NCI-H2227 (cell line): ENCODE measurements at regions not wholly inside any gene's neighbourhood (a gene's known extent, or its start where the extent isn't known, plus 50 kb on each side); places are given as distances from the start of the nearest gene placed in this dataset.
"Not testable (repeated sequence)": the region's sequence is repeated elsewhere in the genome, so short reads cannot be mapped to it uniquely, and the experiment has no call there.

Experiments
- DNase-seq: peaks from one replicate; lab custom pipeline; 2025; ENCODE audit not compliant: unreplicated experiment; lab: John Stamatoyannopoulos, UW

DNA sequence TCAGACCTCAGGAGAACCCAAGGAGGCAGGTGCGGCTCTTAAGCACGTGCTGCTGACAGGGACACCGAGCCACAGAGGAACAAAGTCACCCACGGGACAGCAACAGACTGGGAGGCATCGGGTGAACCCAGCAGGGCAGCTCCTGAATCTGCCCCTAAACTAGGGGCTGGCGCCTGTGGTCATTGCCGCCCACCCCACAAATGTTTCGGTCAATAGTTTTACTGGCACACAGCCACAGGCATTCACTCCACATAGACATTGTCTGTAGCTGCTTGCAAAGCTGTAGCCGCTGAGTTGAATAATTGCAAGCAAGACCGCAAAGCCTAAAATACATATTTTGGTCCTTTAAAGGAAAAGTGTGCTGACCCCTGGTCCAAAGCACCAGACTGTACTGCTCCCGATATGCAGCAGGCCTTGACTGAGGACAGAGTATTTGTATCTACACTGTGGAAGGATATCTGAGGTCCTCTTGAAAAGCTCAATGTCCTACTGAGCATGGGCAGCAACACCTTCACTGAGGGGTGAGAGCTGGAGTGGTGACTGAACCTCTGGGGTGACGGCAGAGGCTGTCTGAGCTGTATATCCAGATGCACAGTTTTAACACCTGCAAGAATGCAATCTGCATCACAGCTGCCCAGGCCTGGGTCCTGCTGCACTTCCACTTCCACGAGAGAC is 310.3 kb downstream of the THBS2 start:
- no peak for DNase-seq

DNA sequence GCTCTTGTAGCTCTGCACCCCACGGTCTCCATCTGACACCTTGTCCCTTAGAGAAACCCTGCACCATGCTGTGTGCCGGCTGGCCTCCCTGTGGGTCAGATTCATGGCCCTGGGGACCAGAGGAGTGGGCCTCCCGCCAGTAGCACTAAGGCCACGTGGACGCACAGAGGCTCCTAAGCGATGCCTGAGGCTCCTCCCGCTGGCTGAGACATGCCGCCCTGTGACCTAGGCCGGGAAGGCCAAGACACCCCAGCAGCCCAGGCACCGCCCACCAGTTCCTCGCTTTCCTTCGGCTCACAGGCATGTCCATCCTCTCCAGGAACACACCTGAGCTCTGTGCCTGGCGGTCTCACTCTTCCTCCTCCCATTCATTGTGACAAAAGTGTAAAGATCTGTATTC is 311.0 kb downstream of the THBS2 start:
- no peak for DNase-seq

DNA sequence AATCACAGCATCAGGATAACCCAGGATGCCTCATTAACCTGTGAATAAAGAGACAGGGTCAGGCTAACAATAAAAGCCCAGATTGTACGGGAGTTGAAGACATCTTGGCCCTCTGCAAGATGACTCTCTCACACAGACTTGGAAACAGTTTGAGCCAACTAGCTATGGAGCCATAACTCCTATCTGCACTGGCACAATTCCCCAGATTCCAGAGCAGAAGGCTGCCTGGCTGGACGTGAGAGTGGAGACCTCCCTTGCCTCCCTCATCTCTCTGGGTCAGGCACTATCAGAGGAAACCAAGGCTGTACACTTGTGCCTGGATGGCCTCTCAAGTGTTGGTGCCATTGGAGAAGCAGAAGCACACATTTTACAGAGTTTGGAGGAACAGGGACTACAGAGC is 312.6 kb downstream of the THBS2 start:
- DNase-seq, result no peak

DNA sequence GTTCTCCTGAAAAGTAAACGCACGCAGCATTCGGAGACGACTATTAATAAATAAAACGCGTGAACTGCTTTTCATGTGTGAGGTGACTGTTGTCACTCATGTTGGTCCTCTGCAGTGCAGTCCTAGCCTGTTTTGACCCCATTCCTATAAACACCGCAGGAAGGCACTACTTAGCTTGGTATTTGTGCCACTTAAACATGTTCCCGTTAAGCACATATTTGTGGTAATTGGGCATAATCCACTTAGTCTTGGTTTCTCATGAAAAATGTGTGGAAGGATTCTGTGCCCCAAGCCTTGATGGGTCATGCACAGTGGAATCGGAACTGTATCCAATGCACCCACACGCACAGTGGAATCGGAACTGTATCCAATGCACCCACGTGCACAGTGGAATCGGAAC is 313.9 kb downstream of the THBS2 start:
- DNase-seq, result no peak

DNA sequence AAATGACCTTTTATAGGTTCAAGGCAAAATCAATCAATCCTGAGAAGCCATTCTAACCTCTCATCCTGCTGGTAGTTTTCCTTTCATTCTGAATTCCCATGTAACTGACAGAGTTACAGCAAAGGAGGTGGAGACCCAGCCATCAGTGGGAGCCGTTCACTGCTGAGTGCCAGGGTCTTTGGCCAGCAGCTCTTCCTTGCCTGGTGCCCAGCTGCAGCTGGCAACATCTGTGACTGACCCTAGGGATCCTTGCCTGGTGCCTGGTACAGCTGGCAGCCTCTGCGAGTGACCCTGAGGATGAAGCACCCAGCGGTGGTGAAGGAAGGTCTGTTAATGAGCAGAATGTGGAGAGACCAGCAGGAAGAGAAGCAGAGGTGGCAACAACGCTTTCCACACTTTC is 314.6 kb downstream of the THBS2 start:
- DNase-seq, result no peak

DNA sequence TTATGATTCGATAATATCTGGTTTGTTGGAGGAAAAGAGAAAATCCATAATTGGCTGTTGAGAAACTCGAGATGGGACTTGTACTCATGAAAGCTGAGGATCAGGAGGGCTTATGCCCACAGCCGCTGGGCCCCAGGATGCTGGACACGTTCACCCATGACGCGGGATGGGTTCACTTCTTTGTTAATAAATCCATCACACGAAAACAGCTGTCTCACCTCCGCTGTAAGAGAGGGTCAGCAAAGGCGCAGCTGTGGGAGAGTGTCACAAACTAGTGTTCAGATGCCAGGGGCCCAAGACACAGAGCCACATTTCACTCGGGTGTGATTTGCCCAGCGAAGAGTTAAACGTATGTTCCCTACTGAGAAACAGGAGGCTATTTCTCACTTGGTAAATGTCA is 315.1 kb downstream of the THBS2 start:
- no peak for DNase-seq

DNA sequence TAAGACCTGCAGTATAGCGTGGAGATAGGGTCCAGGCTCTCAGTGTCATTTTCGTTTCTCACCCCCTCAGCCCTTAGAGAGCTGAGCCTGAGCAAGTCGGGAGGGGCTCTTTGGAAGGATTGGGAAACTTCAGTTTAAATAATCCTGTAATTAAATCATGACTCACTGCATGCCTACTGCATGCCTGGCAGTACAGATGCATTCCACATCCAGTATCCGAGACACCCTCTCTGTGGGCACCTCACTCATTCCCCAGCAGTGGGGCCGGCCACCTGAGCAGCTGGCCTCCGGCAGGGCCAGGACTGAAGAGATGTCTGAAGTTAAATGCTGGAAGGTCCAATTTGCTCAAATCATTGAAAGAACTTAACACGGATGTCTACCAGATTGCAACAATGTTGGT is 316.6 kb downstream of the THBS2 start:
- DNase-seq, result no peak

DNA sequence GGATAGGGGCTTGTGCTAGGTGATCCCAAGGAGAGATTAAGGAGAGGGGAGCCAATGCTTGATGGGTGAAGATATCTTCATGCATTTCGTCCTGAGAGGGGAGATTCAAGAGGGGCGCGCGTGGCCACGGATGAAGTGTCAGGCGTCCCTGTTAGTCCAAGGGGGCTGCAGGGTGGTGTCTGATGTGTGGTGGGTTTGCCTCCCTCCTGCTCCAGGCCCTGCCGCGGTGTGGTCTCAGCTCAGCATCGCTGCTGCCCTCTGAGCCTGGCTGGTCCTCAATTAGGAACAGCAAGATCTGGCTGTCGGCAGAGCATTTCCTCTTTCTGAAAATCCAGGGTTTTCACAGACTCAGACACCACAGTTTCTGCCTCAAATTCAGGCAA is 318.0 kb downstream of the THBS2 start:
- DNase-seq, result no peak

DNA sequence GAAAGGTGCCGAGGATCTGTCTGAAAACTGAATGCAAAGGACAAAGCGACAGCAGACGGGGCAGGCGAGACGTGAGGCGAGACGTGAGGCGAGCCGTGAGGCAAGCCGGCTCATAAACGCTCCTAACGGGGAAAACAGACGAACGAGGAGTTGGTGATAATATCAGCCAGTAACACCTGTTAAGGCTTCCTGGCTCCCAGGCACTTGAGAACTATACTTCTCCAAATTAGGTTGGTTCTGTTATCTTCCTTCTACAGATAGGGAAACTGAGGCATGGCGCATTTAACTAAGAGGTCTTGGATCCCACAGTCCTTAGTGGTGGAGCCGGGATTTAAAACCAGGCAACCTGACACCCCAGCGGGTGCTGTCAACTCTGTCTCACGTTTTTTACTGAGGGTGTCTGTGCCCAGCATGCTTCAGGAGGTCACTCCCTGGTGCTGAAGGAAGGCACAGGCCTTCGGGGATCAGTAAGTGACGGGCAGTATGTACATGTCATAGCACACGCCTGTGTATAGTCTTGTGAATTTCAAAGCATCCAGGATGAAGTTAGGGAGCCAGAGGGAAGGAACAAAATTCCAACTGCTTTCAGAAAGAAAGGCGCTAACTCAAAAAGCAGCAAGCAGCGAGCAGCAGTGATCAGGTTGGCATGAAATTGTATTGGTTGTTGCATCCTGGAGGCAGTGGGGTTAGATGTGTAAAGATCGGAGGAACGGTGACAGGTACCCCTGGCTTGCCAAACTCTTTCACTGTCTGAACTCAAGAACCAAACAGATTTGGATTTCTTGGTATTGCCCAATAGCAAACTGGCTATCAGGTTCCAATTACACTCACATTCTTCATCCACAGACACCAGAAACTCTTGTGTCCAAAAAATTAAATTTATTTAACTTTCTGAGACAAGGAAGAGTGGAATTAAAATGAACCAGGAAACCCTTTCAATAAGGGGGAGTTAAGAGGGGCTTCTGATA is 318.7 kb downstream of the THBS2 start:
- DNase-seq, result no peak

DNA sequence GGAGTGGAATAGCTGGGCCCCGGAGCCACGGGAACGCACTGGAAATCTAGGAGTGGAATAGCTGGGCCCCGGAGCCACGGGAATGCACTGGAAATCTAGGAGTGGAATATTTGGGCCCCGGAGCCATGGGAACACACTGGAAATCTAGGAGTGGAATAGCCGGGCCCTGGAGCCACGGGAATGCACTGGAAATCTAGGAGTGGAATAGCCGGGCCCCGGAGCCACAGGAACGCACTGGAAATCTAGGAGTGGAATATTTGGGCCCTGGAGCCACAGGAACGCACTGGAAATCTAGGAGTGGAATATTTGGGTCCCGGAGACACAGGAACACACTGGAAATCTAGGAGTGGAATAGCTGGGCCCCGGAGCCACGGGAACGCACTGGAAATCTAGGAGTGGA is 321.5 kb downstream of the THBS2 start:
- not testable (repeated sequence) for DNase-seq

DNA sequence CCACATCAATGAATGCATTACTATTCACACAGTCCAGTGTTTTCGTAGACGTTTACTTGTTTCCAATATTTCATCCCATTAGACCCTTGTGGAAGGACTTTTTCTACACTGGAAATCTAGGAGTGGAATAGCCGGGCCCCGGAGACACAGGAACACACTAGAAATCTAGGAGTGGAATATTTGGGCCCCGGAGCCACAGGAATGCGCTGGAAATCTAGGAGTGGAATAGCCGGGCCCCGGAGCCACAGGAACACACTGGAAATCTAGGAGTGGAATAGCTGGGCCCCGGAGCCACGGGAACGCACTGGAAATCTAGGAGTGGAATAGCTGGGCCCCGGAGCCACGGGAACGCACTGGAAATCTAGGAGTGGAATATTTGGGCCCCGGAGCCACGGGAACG is 322.6 kb downstream of the THBS2 start:
- not testable (repeated sequence) for DNase-seq

DNA sequence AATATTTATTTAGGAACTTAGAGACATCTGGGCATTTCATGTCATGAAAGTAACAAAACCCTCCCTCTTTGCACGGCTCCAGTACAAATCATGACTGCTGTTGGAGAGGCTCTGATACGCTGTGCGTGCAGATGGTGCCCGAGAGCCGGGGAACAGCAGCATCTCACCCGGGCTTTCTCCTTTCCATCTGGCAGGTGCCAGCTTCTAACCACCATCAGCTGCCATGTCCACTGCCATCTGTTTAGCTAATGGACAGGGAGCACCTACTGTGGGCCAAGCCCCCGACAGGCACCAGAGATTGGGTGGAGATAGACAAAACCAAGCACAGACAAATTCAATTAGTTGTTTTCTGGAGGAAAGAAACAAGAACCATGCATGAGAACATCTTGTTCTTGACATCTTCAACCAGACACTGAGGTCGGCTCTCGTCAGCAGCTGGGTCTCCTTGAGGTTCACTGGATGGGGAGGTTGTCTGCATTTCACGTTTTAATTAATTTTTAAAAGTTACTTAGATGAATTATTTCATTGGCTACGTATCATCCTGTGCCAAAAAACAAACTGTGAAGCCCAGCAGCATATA is 323.7 kb downstream of the THBS2 start:
- no peak for DNase-seq

DNA sequence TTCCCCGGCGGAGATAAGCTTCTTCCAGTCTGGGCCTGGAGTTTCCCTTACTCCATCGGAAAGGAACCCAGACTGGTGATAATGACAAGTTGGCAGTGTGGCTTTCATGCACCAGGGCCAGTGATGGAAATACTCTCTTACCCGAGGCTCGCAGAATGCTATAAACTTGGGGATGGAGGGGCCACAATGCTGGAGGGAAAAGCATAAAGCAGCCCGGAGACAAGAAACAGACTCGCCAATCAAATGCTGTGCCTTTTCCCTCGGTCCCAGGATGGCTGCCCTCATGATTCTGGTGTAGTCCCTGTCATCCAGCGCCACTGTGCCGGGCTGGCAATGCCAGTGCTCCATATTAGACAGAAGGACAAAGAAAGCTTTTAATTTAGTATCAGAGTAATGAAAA is 325.6 kb downstream of the THBS2 start:
- DNase-seq, result no peak

DNA sequence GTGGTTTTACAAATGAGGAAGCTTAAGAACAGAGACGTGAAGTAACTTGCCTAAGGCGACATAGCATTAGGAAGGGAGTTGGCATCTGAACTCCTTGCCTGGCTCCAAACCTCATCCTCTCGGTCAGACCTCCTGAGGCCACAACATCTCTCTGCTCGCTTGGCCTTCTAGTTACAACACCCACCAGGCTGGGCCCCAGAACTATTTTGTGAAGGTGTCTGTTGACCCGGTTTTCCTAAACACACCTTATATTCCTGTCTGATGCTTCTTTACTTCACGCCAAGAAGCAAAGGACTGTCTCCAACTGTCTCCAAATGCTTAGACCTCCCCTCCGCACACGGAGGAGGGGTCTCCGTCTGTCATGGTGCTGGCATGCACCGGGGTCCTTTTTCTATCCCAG is 326.6 kb downstream of the THBS2 start:
- DNase-seq, result no peak

DNA sequence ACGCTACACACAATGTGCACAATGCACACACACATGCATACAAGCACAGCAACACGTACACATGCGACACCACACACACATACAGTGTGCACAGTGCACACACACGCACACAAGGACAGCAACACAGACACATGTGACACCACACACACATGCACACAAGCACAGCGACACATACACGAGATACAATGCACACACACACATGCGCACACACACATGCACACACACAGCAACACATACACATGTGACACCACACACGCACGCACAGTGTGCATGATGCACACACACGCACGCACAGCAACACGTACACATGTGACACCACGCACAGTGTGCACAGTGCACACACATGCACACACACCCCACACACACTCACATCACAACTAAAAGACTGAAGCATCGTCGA is 327.3 kb downstream of the THBS2 start:
- DNase-seq, result no peak

DNA sequence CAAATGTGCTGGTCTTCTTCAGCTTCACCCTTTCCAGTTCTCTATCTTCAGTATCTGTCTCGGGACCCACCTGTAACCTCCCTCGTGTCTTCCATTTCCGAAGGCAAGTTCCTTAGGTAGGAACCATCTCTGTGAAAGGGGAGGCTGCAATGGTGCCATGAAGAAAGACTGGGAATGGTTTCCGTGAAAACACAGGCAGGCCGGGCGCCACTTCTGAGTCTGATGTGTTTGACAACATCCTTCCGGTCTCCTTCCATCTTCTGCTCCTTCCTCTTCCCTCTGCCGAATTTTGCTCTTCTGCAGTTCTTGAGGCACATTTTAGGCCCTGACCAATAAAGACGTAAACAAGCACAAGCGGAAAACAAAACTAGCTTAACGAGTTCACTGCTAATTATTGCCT is 328.0 kb downstream of the THBS2 start:
- no peak for DNase-seq

DNA sequence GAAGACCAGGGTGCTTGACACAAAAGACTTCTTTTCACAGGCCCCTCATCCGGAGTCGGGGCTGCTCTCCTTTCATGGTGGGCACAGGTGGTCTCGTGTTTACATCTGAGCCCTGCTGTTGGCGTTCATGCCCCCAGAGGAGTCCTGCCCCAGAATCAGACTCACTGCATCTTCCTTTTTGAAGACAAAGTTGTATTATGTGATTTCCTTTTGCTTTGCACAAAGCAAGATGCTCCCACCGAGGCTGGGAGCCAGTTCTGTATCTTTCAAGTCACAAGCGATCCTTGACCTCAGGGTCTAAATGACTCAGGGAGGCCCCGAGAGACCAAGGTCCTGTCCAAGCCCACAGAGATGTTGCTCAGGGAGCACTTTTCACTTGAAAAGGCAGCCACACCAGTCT is 330.5 kb downstream of the THBS2 start:
- DNase-seq, result no peak

DNA sequence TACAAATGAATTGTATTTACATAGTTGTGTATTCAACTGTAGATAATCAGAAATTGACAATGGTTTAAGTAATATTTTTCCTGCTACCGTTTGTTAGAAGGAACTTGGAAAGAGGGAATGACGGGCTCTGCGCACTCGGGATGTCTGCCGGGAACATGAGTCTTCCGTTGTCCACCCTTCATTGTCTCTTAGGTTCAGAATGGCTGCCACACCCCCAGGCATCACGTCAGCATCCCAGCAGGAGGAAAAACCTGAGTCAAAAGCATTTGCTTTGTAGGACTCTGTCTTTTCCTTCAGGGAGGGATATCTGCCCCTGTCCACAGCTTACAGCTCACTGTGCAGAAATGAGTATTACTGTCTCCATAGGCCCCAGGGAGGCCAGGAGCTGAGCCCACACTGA is 331.2 kb downstream of the THBS2 start:
- no peak for DNase-seq

DNA sequence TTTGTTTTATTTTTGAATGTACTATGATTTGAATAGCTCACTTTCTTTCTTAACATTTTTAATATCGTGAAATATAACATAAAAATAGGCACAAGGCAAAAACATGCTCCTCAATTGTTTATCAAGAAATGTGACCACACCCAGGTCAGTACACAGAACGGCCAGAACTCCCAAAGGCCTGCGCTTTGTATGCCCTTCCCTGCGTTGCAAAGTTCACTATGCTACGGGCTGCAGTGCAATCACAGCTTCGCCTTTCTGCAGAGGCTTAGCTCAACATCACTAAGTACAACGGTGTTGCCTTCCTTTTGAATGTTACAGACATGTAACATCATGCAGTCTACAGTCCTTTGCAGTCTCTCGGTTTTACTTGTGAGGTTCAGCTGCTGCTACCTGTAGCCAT is 333.4 kb downstream of the THBS2 start:
- no peak for DNase-seq

DNA sequence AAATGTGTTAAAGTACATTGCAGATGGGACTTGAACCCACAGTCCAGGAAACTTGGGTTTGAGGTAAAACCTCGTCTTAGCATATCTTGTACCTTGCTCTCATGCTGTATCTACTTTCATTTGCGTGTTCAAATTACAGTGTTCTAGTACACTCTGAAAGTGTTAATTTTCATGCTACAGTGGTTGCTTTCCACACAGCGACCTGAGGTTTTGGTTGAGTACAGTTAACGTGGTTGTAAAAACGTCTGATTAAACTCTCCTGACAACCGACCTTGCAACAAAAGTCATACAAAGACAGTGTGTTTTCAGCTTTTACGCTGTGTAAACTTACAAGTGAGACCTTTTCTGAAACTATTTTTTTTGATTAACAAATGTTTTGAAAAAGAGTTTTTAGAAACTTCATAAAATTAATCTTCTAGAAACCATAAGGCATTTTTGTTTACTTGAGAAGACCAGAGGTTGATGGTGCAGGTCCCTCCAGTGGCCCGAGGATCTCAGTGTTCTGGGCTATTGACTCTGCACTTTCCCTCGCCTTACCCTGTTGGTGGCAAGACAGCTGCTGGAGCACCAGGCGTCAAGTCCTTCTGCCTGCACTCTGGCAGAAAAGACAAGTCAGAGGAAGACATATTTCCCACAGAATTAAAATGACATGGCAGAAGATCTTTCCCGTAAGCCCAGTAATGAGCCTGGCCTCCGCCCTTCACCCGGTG is 334.0 kb downstream of the THBS2 start:
- no peak for DNase-seq

DNA sequence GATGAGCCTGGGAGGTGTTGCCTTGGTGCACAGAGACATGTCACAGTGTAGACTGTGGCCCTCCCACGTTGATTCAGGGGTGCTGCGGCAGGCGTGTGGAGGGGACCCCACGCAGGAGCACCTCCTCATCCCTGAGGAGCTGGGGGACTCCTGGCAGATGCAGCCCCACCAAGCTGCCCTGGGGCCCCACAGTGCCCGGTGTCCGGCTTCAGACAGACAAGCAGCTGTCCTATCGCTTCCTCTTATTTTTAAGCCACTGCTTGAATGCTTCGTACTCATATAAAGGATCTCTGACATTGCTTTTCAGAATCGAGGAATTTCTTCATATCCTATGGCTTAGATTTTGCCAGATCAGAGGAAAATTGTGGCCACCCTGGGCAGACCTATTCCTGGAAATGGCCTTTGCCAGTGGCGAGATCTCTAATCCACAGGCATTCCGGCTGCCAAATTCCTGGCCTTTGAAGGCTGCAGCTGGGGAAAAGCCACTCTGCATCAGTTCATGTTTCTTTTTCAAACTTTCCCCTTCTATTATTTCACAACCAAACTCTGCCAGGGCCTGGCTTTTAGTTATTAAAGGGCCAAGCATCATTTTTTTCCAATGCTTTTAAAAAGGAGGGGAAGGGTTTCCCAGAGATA is 337.0 kb downstream of the THBS2 start:
- DNase-seq, result no peak
